ENCODE measurements at regions not wholly inside any gene's neighbourhood (a gene's known extent, or its start where the extent isn't known, plus 50 kb on each side); places are given as distances from the start of the nearest gene placed in this dataset.

DNA sequence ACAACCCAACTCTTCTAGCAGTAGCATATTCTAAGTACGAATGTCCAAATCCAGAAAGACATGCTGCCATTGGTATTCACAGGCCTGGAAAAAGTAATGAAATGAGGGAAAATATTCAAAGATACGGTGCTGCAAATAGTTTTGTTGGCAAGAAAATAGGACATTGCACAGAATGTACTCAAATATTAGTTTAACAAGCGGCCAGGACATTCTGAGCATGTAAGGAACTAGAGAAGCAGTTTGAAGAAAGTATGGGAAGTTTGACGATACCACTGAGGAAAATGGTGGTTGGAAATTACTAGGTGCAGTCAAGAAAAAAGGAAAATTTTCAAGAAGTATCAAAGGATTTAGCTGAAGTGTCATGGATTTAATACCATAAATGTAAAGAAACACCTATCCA lies 468.0 kb upstream of the GRIN3A start:
- Histone ChIP-seq H3K79me1 (replicated peaks; ENCODE audit: low read length, poor library complexity, severe bottlenecking) (no peaks in the 10 kb centered on the region), H2BK15ac (ENCODE audit: low read depth, poor library complexity, severe bottlenecking) (no peak overlapping the region), H3K4me2 (ENCODE audit: low read length, poor library complexity, severe bottlenecking) (no peak overlapping the region), H3K14ac (ENCODE audit: low read length in 2 of 2) (no peak overlapping the region), H2BK12ac (ENCODE audit: low read length in 2 of 2) (no peak overlapping the region), H4K91ac (ENCODE audit: low read length) (no peak overlapping the region), H2BK120ac (ENCODE audit: low read depth, low read length) (no peak overlapping the region), H3K4me3 (ENCODE audit: insufficient read depth in 1 of 2, low read depth in 1 of 2, low read length in 2 of 2) (no peak overlapping the region), H4K8ac (ENCODE audit: low read length) (no peak overlapping the region), H3K36me3 (ENCODE audit: control insufficient read depth in 1 of 2, insufficient read depth in 2 of 2, low read depth in 1 of 2, low read length in 2 of 2) (no peaks in the 10 kb centered on the region), H3K18ac (ENCODE audit: low read depth in 1 of 2, low read length in 2 of 2) (no peak overlapping the region), H2AK5ac (ENCODE audit: low read length, severe bottlenecking) (no peak overlapping the region), H3K27me3 (ENCODE audit: control insufficient read depth in 1 of 2, insufficient read depth in 1 of 2, low read length in 2 of 2) (no peaks in the 10 kb centered on the region), H3K9me3 (ENCODE audit: control insufficient read depth, low read length) (no peaks in the 10 kb centered on the region), H3K27ac (ENCODE audit: low read length, poor library complexity, severe bottlenecking) (no peak overlapping the region), H3K9ac (ENCODE audit: low read length) (no peak overlapping the region), H2BK5ac (ENCODE audit: low read depth, low read length, poor library complexity, severe bottlenecking) (no peak overlapping the region), H2AFZ (ENCODE audit: low read depth, low read length) (no peak overlapping the region), H3K23ac (ENCODE audit: low read length in 2 of 2) (no peak overlapping the region), H3K4ac (ENCODE audit: low read depth in 1 of 2, low read length in 2 of 2) (no peak overlapping the region), H3K4me1 (ENCODE audit: control insufficient read depth, insufficient read depth, low read depth, low read length) (no peaks in the 10 kb centered on the region)
- 76% methylated on average over 4 of the region's 4 CpGs for WGBS
- DNase-seq, result no peak

DNA sequence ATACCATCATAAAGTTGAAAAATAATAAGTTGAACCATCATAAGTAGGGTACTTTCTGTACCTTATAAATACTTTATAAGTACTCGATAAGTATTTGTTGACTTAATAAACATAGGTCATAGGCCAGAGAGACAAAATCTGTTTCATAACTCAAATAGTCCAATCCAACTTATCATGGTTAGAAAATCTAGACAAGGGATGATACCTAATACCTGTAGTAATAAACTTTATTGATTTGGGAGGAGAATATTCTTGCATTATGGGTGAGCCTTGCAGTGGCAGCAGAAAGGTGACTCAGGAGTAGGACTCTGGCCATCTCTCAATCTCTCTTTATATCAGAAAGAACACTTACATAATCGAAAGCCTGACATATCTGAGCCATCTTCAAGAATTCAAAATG lies 466.8 kb upstream of the GRIN3A start:
- no peaks in the 10 kb centered on the region for H3K4me1 ChIP-seq (ENCODE audit: control insufficient read depth, insufficient read depth, low read depth, low read length)
- no peak overlapping the region for H3K4ac ChIP-seq (ENCODE audit: low read depth in 1 of 2, low read length in 2 of 2)
- H4K8ac ChIP-seq (ENCODE audit: low read length), result no peak overlapping the region
- no peaks in the 10 kb centered on the region for H3K9me3 ChIP-seq (ENCODE audit: control insufficient read depth, low read length)
- H3K9ac ChIP-seq (ENCODE audit: low read length), result no peak overlapping the region
- no peaks in the 10 kb centered on the region for H3K36me3 ChIP-seq (ENCODE audit: control insufficient read depth in 1 of 2, insufficient read depth in 2 of 2, low read depth in 1 of 2, low read length in 2 of 2)
- no peak overlapping the region for H4K91ac ChIP-seq (ENCODE audit: low read length)
- no peaks in the 10 kb centered on the region for H3K27me3 ChIP-seq (ENCODE audit: control insufficient read depth in 1 of 2, insufficient read depth in 1 of 2, low read length in 2 of 2)
- no peak overlapping the region for H2BK12ac ChIP-seq (ENCODE audit: low read length in 2 of 2)
- H3K4me3 ChIP-seq (ENCODE audit: insufficient read depth in 1 of 2, low read depth in 1 of 2, low read length in 2 of 2), result no peak overlapping the region
- H2BK120ac ChIP-seq (ENCODE audit: low read depth, low read length), result no peak overlapping the region
- H3K79me1 ChIP-seq (replicated peaks; ENCODE audit: low read length, poor library complexity, severe bottlenecking), result no peaks in the 10 kb centered on the region
- H2BK15ac ChIP-seq (ENCODE audit: low read depth, poor library complexity, severe bottlenecking), result no peak overlapping the region
- no peak overlapping the region for H3K14ac ChIP-seq (ENCODE audit: low read length in 2 of 2)
- no peak overlapping the region for H2BK5ac ChIP-seq (ENCODE audit: low read depth, low read length, poor library complexity, severe bottlenecking)
- no peak for DNase-seq
- no CpG with 5 or more reads among the region's 2 CpGs for WGBS
- no peak overlapping the region for H3K23ac ChIP-seq (ENCODE audit: low read length in 2 of 2)
- no peak overlapping the region for H2AK5ac ChIP-seq (ENCODE audit: low read length, severe bottlenecking)
- H2AFZ ChIP-seq (ENCODE audit: low read depth, low read length), result no peak overlapping the region
- no peak overlapping the region for H3K18ac ChIP-seq (ENCODE audit: low read depth in 1 of 2, low read length in 2 of 2)
- H3K4me2 ChIP-seq (ENCODE audit: low read length, poor library complexity, severe bottlenecking), result no peak overlapping the region
- no peak overlapping the region for H3K27ac ChIP-seq (ENCODE audit: low read length, poor library complexity, severe bottlenecking)

DNA sequence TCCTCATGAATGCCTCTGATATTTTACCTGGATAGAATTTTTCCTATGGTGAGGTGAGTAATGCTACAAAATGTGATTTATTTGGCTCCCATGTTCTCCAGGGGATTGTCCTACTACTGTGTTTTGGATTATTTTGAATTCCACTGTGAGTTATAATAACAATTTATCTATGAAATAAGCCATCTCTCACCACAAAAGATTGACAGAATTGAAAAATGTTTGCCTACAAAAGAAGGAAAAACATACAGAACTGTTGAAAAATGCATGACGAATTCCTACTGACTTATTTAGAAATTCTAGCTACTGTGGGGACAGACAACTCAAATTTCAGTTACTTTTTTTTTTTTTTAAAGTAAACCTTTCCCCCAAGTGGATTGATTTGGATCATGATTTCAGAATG lies 463.7 kb upstream of the GRIN3A start:
- no peak for DNase-seq
- Histone ChIP-seq H4K8ac (ENCODE audit: low read length) (no peak overlapping the region), H3K79me1 (replicated peaks; ENCODE audit: low read length, poor library complexity, severe bottlenecking) (no peaks in the 10 kb centered on the region), H4K91ac (ENCODE audit: low read length) (no peak overlapping the region), H3K27me3 (ENCODE audit: control insufficient read depth in 1 of 2, insufficient read depth in 1 of 2, low read length in 2 of 2) (no peaks in the 10 kb centered on the region), H2AFZ (ENCODE audit: low read depth, low read length) (no peak overlapping the region), H3K27ac (ENCODE audit: low read length, poor library complexity, severe bottlenecking) (no peak overlapping the region), H3K23ac (ENCODE audit: low read length in 2 of 2) (no peak overlapping the region), H3K4me1 (ENCODE audit: control insufficient read depth, insufficient read depth, low read depth, low read length) (no peaks in the 10 kb centered on the region), H2BK120ac (ENCODE audit: low read depth, low read length) (no peak overlapping the region), H3K9me3 (ENCODE audit: control insufficient read depth, low read length) (peaks cover 4% of the 10 kb centered on the region), H3K9ac (ENCODE audit: low read length) (no peak overlapping the region), H3K4me2 (ENCODE audit: low read length, poor library complexity, severe bottlenecking) (no peak overlapping the region), H3K36me3 (ENCODE audit: control insufficient read depth in 1 of 2, insufficient read depth in 2 of 2, low read depth in 1 of 2, low read length in 2 of 2) (no peaks in the 10 kb centered on the region), H3K18ac (ENCODE audit: low read depth in 1 of 2, low read length in 2 of 2) (no peak overlapping the region), H3K4me3 (ENCODE audit: insufficient read depth in 1 of 2, low read depth in 1 of 2, low read length in 2 of 2) (no peak overlapping the region), H2BK5ac (ENCODE audit: low read depth, low read length, poor library complexity, severe bottlenecking) (no peak overlapping the region), H2BK12ac (ENCODE audit: low read length in 2 of 2) (no peak overlapping the region), H2BK15ac (ENCODE audit: low read depth, poor library complexity, severe bottlenecking) (no peak overlapping the region), H2AK5ac (ENCODE audit: low read length, severe bottlenecking) (no peak overlapping the region), H3K14ac (ENCODE audit: low read length in 2 of 2) (no peak overlapping the region), H3K4ac (ENCODE audit: low read depth in 1 of 2, low read length in 2 of 2) (no peak overlapping the region)
- WGBS, result no CpG with 5 or more reads among the region's 1 CpG

DNA sequence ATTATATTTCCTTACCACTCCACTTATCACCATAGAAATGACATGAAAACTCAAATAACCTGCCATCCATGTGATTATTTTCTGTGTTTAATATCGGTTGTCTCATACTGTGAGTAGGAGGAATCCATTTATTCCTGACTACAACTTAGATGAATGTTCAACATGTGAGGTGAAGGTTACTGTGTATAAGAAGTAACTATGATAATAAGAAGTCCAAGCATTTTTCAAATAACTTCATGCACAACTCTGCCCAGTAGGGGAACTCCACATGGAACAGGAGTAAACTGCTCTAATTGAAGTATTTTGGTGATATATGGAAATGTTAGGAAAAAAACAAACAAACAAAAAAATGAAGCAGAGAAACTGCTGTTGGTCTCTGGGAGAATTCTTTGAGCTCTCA lies 447.5 kb upstream of the GRIN3A start:
- Histone ChIP-seq H2AK5ac (ENCODE audit: low read length, severe bottlenecking) (no peak overlapping the region), H4K8ac (ENCODE audit: low read length) (no peak overlapping the region), H3K23ac (ENCODE audit: low read length in 2 of 2) (no peak overlapping the region), H2BK120ac (ENCODE audit: low read depth, low read length) (no peak overlapping the region), H3K18ac (ENCODE audit: low read depth in 1 of 2, low read length in 2 of 2) (no peak overlapping the region), H2AFZ (ENCODE audit: low read depth, low read length) (no peak overlapping the region), H3K4me2 (ENCODE audit: low read length, poor library complexity, severe bottlenecking) (no peak overlapping the region), H3K36me3 (ENCODE audit: control insufficient read depth in 1 of 2, insufficient read depth in 2 of 2, low read depth in 1 of 2, low read length in 2 of 2) (no peaks in the 10 kb centered on the region), H3K4ac (ENCODE audit: low read depth in 1 of 2, low read length in 2 of 2) (no peak overlapping the region), H3K9ac (ENCODE audit: low read length) (no peak overlapping the region), H4K91ac (ENCODE audit: low read length) (no peak overlapping the region), H3K14ac (ENCODE audit: low read length in 2 of 2) (no peak overlapping the region), H3K27me3 (ENCODE audit: control insufficient read depth in 1 of 2, insufficient read depth in 1 of 2, low read length in 2 of 2) (no peaks in the 10 kb centered on the region), H3K4me1 (ENCODE audit: control insufficient read depth, insufficient read depth, low read depth, low read length) (no peaks in the 10 kb centered on the region), H3K27ac (ENCODE audit: low read length, poor library complexity, severe bottlenecking) (no peak overlapping the region), H3K79me1 (replicated peaks; ENCODE audit: low read length, poor library complexity, severe bottlenecking) (no peaks in the 10 kb centered on the region), H3K4me3 (ENCODE audit: insufficient read depth in 1 of 2, low read depth in 1 of 2, low read length in 2 of 2) (no peak overlapping the region), H2BK12ac (ENCODE audit: low read length in 2 of 2) (no peak overlapping the region), H2BK15ac (ENCODE audit: low read depth, poor library complexity, severe bottlenecking) (no peak overlapping the region), H3K9me3 (ENCODE audit: control insufficient read depth, low read length) (peaks cover 7% of the 10 kb centered on the region), H2BK5ac (ENCODE audit: low read depth, low read length, poor library complexity, severe bottlenecking) (no peak overlapping the region)
- DNase-seq, result no peak
- WGBS, result no CpG with 5 or more reads among the region's 1 CpG
